ENCODE measurements at regions not wholly inside any gene's neighbourhood (a gene's known extent, or its start where the extent isn't known, plus 50 kb on each side); places are given as distances from the start of the nearest gene placed in this dataset.

- no peak for TF ChIP-seq E2F8 (IDR thresholded peaks at IDR 0.05; ENCODE audit: low read depth, partially characterized antibody)
Measured at GRCh38 chr5:51028394-51028793, 354.9 kb upstream of the ISL1 start (continued).

GRCh38 chr5:51033215-51033614 is 350.0 kb upstream of the ISL1 start:
- no peak overlapping the region for H3K4me3 ChIP-seq
- no peak overlapping the region for H3K9ac ChIP-seq (ENCODE audit: control insufficient read depth, insufficient read depth, low read length)
- CTCF ChIA-PET = no interaction called here
- no peaks in the 10 kb centered on the region for H4K20me1 ChIP-seq (ENCODE audit: control insufficient read depth, insufficient read depth)
- TF ChIP-seq PRDM15 (CRISPR knock-in tag; IDR thresholded peaks at IDR 0.05) (no peak), BCL11A (IDR thresholded peaks at IDR 0.05; ENCODE audit: low read depth, low read length) (no peak)
- no peak overlapping the region for H3K4me2 ChIP-seq (ENCODE audit: control insufficient read depth, insufficient read depth)
- ATAC-seq = no peak
- H3K9me3 ChIP-seq (replicated peaks; ENCODE audit: control insufficient read depth, insufficient read depth, low read length) = no peaks in the 10 kb centered on the region
- no peak overlapping the region for H3K27ac ChIP-seq (ENCODE audit: control insufficient read depth, insufficient read depth)
- FAIRE-seq = no peak
- POLR2A ChIA-PET = no interaction called here
- H3K79me2 ChIP-seq (ENCODE audit: control insufficient read depth, insufficient read depth, low read length) = no peaks in the 10 kb centered on the region
- intact Hi-C loops (cut with micrococcal nuclease; ENCODE audit: unreplicated experiment) (no loop called here), in situ Hi-C loops (cut with MboI) (no loop called here)
- SMC1A ChIA-PET (ENCODE audit: uncharacterized antibody, unreplicated experiment) = no interaction called here
- WGBS (ENCODE audit: insufficient coverage, insufficient replicate concordance, low lambda C conversion rate, missing lambda C conversion rate) = 58% methylated on average over 4 of the region's 4 CpGs
- no peaks in the 10 kb centered on the region for H3K4me1 ChIP-seq (ENCODE audit: control insufficient read depth, insufficient read depth, low read length)
- no peak for DNase-seq (ENCODE audit: low read depth, low spot score)
- no peaks in the 10 kb centered on the region for H3K27me3 ChIP-seq (replicated peaks in 1 of 2; ENCODE audit: control insufficient read depth in 2 of 2, insufficient read depth in 2 of 2, low read length in 1 of 2)
- BruUV-seq (replicated peaks) = no TSS peak
- no peak overlapping the region for H2AFZ ChIP-seq (ENCODE audit: control insufficient read depth, low read depth, low read length)
- no peaks in the 10 kb centered on the region for H3K36me3 ChIP-seq (ENCODE audit: control insufficient read depth in 2 of 2, insufficient read depth in 2 of 2, low read length in 1 of 2)
- RAD21 ChIA-PET (ENCODE audit: unreplicated experiment) = no interaction called here

Measured in GM12878 (cell line).